ENCODE measurements at regions not wholly inside any gene's neighbourhood (a gene's known extent, or its start where the extent isn't known, plus 50 kb on each side); places are given as distances from the start of the nearest gene placed in this dataset.

DNA sequence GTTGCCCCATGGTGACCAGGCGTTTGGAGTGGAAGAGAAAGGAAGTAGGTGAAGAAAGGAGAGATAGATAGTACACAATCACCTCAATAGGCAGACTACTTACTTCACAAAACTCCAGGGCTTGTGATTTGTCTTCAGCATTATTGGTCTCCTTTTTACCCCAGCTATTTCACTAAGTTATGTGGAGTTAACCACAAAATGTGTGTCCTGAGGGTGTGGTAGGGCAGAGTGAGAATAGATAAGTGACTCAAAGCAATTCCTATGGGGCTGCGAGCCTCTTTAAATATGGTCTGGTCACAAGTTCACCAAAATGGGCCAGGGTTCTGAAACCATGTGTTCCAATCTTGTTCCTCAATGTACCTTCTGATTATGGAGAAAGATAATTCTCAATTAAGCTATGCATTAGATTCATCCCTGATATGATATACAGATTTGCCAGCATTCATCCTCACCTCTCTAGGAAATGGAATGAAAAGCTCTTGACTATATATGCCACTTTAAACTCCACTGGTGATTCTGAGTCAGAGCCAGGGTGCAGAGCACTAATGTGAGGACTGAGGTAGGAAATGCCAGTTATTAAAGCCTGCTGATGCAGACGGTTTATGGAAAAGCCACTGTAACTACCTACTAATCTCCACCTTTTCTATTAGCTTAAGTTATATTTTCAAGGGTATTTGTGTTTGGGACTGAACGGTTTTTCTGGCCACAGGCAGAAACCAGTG, 310.6 kb upstream of the MANEA start:
- TF ChIP-seq, protein P1, sequence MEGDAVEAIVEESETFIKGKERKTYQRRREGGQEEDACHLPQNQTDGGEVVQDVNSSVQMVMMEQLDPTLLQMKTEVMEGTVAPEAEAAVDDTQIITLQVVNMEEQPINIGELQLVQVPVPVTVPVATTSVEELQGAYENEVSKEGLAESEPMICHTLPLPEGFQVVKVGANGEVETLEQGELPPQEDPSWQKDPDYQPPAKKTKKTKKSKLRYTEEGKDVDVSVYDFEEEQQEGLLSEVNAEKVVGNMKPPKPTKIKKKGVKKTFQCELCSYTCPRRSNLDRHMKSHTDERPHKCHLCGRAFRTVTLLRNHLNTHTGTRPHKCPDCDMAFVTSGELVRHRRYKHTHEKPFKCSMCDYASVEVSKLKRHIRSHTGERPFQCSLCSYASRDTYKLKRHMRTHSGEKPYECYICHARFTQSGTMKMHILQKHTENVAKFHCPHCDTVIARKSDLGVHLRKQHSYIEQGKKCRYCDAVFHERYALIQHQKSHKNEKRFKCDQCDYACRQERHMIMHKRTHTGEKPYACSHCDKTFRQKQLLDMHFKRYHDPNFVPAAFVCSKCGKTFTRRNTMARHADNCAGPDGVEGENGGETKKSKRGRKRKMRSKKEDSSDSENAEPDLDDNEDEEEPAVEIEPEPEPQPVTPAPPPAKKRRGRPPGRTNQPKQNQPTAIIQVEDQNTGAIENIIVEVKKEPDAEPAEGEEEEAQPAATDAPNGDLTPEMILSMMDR (IDR thresholded peaks at IDR 0.05; ENCODE audit: control insufficient read depth, insufficient read depth, low read depth, low read length, missing control alignments), result no peak
- no peak overlapping the region for H3K4me3 ChIP-seq (ENCODE audit: control insufficient read depth, low read depth, low read length)
- no peak for DNase-seq (ENCODE audit: low read depth)

GRCh38 chr6:95274686-95275235, 302.6 kb upstream of the MANEA start:
- DNase-seq (ENCODE audit: low read depth), result no peak
- H3K4me3 ChIP-seq (ENCODE audit: control insufficient read depth, low read depth, low read length), result no peak overlapping the region
- TF ChIP-seq, protein P1 (IDR thresholded peaks at IDR 0.05; ENCODE audit: control insufficient read depth, insufficient read depth, low read depth, low read length, missing control alignments), result no peak

DNA sequence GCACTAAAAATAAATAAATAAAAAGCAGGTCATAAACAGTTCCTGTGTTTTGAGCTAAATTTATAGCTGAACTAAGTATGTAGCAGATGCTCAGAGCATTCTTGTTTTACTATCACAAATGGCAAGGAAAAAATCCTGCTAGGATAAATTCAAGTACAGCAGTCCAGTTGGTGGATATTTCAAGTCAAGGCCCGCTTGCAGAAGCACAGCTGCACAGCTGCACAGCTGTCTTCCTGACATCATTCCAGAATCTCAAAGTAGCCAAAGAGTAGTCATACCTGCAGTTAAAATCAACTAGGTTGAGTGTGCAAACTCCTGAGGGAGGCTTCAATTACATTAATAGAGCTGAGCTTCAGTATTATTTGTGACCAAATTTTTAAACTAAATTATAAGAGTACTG, 297.7 kb upstream of the MANEA start:
- H3K4me3 ChIP-seq (ENCODE audit: control insufficient read depth, low read depth, low read length), result no peak overlapping the region

DNA sequence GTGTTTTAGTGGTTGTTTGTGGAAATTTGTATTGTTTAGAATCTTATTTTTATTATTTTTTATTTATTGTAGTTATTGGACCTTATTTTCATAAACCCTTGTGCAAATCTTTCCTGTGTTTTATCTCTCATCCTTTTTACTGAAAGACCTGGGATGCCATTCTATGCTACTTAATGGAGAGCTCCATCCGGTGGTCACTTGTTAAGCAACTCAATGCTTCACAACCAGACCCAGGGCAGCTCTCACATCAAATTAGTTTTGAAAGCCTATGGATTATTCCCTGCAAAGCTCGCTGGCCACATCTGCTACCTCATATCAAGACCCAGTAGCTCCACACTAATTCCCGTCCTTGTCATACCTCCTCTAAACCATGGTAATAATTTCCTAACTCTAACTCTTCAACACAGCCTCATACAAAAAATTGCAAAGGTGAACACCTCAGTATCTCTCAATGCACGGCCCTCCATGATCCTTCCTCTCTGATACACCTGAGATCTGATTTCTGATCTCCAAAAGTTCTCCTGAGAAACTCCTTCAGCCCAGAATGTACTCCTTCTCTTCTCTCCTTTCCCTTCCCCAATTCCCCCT, 296.6 kb upstream of the MANEA start:
- H3K4me3 ChIP-seq (ENCODE audit: control insufficient read depth, low read depth, low read length), result no peak overlapping the region
- DNase-seq (ENCODE audit: low read depth), result no peak
- TF ChIP-seq, protein P1 (IDR thresholded peaks at IDR 0.05; ENCODE audit: control insufficient read depth, insufficient read depth, low read depth, low read length, missing control alignments), result no peak

More for the DNA sequence above, 297.7 kb upstream of the MANEA start:
- TF ChIP-seq, protein P1 (IDR thresholded peaks at IDR 0.05; ENCODE audit: control insufficient read depth, insufficient read depth, low read depth, low read length, missing control alignments), result no peak
- DNase-seq (ENCODE audit: low read depth), result no peak

GRCh38 chr6:95285881-95286280, 291.5 kb upstream of the MANEA start:
- no peak overlapping the region for H3K4me3 ChIP-seq (ENCODE audit: control insufficient read depth, low read depth, low read length)
- TF ChIP-seq, protein P1 (IDR thresholded peaks at IDR 0.05; ENCODE audit: control insufficient read depth, insufficient read depth, low read depth, low read length, missing control alignments), result no peak
- no peak for DNase-seq (ENCODE audit: low read depth)

- DNase-seq (ENCODE audit: low read depth), result no peak
- TF ChIP-seq, protein P1 (IDR thresholded peaks at IDR 0.05; ENCODE audit: control insufficient read depth, insufficient read depth, low read depth, low read length, missing control alignments), result no peak
- H3K4me3 ChIP-seq (ENCODE audit: control insufficient read depth, low read depth, low read length), result no peak overlapping the region
These were observed 290.5 kb upstream of the MANEA start for GRCh38 chr6:95286874-95287273.

Data from AG09309 (cell line).